ENCODE measurements at regions not wholly inside any gene's neighbourhood (a gene's known extent, or its start where the extent isn't known, plus 50 kb on each side); places are given as distances from the start of the nearest gene placed in this dataset.

GRCh38 chr2:167759531-167759930 lies 487.9 kb downstream of the STK39 start:
- TF ChIP-seq CTCF (IDR thresholded peaks at IDR 0.05; ENCODE audit: low read length) (no peak), EZH2 (optimal IDR thresholded peaks at IDR 0.05; ENCODE audit: low read depth, low read length) (no peak), EZH2phosphoT487 (IDR thresholded peaks at IDR 0.05; ENCODE audit: low read length) (no peak)

Data from MM.1S (cell line).